Erythroblast (primary cell): ENCODE measurements at regions not wholly inside any gene's neighbourhood (a gene's known extent, or its start where the extent isn't known, plus 50 kb on each side); places are given as distances from the start of the nearest gene placed in this dataset.

Source experiments
- GATA1 ChIP-seq: IDR thresholded peaks from 2 replicates; pipeline ENCODE4 v1.6.1; 2011; ENCODE audit warnings: low read depth, mild to moderate bottlenecking, control low read depth, low read length, moderate library complexity
- POLR2A ChIP-seq: IDR thresholded peaks from 2 replicates; pipeline ENCODE4 v1.6.1; 2011; ENCODE audit warnings: mild to moderate bottlenecking, low read length

DNA sequence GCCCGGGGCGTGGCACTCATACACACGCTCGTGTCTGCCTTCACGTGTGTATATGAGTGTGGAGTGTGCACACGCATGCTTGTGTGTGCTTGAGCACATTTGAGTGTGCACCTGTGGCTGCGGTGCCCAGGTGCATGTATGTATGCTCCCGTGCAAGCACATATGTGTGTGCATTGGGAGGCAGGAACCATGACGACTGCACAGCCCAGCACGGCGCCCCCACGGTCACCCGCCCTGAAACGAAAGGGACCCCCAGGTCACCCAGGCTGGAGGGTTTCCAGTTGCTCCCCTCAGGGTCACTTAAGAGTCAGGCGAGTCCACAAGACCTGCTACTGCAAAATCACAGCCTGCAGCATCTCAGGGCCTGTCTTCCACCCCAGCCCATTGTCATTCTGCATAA is 94.7 kb downstream of the YTHDF1 start:
- TF ChIP-seq POLR2A: no peak
- no peak for TF ChIP-seq GATA1
